ENCODE measurements at regions not wholly inside any gene's neighbourhood (a gene's known extent, or its start where the extent isn't known, plus 50 kb on each side); places are given as distances from the start of the nearest gene placed in this dataset.

GRCh38 chr18:65265761-65266160 lies 485.1 kb upstream of the CDH7 start:
- DNase-seq (ENCODE audit: low read depth) = no peak
- TF ChIP-seq CTCF (IDR thresholded peaks at IDR 0.05; ENCODE audit: insufficient read depth, low read depth, low read length) = no peak
- H3K4me3 ChIP-seq (ENCODE audit: low read depth, low read length) = no peak overlapping the region

GRCh38 chr18:65260030-65260429 lies 490.8 kb upstream of the CDH7 start:
- H3K4me3 ChIP-seq (ENCODE audit: low read depth, low read length) = no peak overlapping the region
- TF ChIP-seq CTCF (IDR thresholded peaks at IDR 0.05; ENCODE audit: insufficient read depth, low read depth, low read length) = no peak
- DNase-seq (ENCODE audit: low read depth) = no peak

DNA sequence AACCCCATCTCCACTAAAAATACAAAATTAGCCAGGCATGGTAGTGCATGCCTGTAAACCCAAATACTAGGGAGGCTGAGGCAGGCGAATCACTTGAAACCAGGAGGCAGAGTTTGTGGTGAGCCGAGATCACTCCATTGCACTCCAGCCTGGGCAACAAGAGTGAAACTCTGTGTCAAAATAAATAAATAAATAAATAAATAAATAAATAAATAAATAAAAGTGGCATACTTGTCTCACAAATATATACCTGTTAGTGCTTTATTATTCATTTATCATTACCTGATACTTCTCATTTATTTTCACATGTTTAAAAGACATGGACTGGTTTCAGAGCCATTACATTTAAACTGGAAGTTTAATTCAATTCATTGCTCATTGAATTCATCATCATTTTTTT lies 491.4 kb upstream of the CDH7 start:
- no peak for TF ChIP-seq CTCF (IDR thresholded peaks at IDR 0.05; ENCODE audit: insufficient read depth, low read depth, low read length)
- no peak overlapping the region for H3K4me3 ChIP-seq (ENCODE audit: low read depth, low read length)
- DNase-seq (ENCODE audit: low read depth) = no peak

DNA sequence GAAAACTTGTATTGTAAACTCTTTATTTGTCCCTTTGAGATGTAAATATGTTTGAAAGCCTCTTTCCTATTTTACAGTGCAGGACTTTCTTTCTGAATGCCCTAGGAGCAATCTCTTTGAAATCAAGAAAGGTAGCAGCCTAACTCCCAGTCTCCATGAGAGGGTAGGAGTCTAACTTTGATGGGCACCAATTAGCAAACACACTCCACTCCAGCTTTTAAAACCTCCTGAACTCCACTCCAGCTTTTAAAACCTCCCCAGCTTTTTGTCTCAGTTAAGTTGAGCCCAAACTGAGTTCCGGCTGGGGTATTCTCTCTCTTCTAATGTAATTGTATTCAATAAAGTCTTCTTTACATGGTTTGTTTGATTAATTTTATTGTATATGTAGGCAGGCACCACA lies 493.7 kb upstream of the CDH7 start:
- no peak for TF ChIP-seq CTCF (IDR thresholded peaks at IDR 0.05; ENCODE audit: insufficient read depth, low read depth, low read length)
- H3K4me3 ChIP-seq (ENCODE audit: low read depth, low read length) = no peak overlapping the region
- DNase-seq (ENCODE audit: low read depth) = no peak

DNA sequence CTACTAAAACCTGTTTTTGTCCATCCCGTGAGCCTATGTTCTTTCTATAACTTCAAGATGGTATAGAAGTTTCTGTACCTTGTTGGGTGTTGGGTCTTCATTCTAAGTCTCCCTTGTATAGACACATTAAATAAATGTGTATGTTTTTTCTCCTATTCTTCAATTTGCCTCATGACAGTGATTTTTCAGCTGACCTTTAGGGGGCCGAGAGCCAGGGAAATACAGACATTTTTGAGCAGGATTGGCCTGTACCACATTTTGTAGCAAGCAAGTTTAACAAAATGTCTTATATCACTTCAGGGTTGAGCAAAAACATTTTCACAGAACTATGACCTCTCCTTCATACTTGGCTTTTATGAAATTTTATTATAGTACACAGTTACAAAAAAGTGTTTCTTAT lies 495.4 kb upstream of the CDH7 start:
- no peak for DNase-seq (ENCODE audit: low read depth)
- no peak overlapping the region for H3K4me3 ChIP-seq (ENCODE audit: low read depth, low read length)
- TF ChIP-seq CTCF (IDR thresholded peaks at IDR 0.05; ENCODE audit: insufficient read depth, low read depth, low read length) = no peak

DNA sequence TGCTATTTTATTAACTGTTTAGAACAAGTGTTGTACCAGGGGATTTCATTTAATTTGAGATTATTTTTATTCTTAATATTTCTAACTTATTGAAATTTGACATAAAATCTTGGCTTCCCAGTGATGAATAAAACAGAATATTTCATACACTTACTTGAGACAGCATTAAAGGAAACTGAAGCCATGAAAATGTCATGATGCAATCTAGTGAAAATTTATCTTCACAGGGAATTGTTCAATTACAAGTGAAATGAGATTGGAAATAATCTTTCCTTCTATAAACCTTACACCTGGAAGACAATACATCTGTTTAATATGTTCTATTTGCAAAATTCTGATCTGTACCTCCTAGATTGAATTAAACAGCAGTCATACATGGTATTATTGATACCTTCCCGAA lies 511.0 kb upstream of the CDH7 start:
- no peak overlapping the region for H3K4me3 ChIP-seq (ENCODE audit: low read depth, low read length)
- TF ChIP-seq CTCF (IDR thresholded peaks at IDR 0.05; ENCODE audit: insufficient read depth, low read depth, low read length) = no peak
- no peak for DNase-seq (ENCODE audit: low read depth)

GRCh38 chr18:65235966-65236624 lies 514.7 kb upstream of the CDH7 start:
- DNase-seq (ENCODE audit: low read depth) = no peak
- no peak overlapping the region for H3K4me3 ChIP-seq (ENCODE audit: low read depth, low read length)
- no peak for TF ChIP-seq CTCF (IDR thresholded peaks at IDR 0.05; ENCODE audit: insufficient read depth, low read depth, low read length)

Measured in fibroblast of villous mesenchyme (primary cell).